ENCODE measurements at regions not wholly inside any gene's neighbourhood (a gene's known extent, or its start where the extent isn't known, plus 50 kb on each side); places are given as distances from the start of the nearest gene placed in this dataset.

GRCh38 chr10:113320211-113320610, 232.6 kb upstream of the HABP2 start:
- no peak for TF ChIP-seq POLR2AphosphoS5 (IDR thresholded peaks at IDR 0.05; ENCODE audit: low read depth, low read length)
- TF ChIP-seq POLR2A (IDR thresholded peaks at IDR 0.05; ENCODE audit: low read depth, low read length), result no peak

Data from GM12892 (cell line).